Fibroblast of gingiva (primary cell): ENCODE measurements at regions not wholly inside any gene's neighbourhood (a gene's known extent, or its start where the extent isn't known, plus 50 kb on each side); places are given as distances from the start of the nearest gene placed in this dataset.
"Not testable (repeated sequence)": the region's sequence is repeated elsewhere in the genome, so short reads cannot be mapped to it uniquely, and the experiment has no call there.

Source experiments
- DNase-seq: peaks from one replicate; pipeline ENCODE4 v3.0.0-alpha.2; 2011; ENCODE audit warnings: low read depth

- no peak for DNase-seq
These were observed 52.2 kb downstream of the ACTL7B start for GRCh38 chr9:108803428-108804065.

GRCh38 chr9:108802967-108803366, 52.8 kb downstream of the ACTL7B start:
- no peak for DNase-seq

- no peak for DNase-seq
These were observed 53.8 kb downstream of the ACTL7B start for GRCh38 chr9:108801949-108802348.

GRCh38 chr9:108800632-108801099, 55.1 kb downstream of the ACTL7B start:
- DNase-seq: no peak

- DNase-seq: no peak
These were observed 62.2 kb downstream of the ACTL7B start for GRCh38 chr9:108793573-108793972.

- DNase-seq: no peak
These were observed 66.0 kb downstream of the ACTL7B start for GRCh38 chr9:108789742-108790141.

- no peak for DNase-seq
These were observed 68.1 kb downstream of the ACTL7B start for GRCh38 chr9:108787690-108788048.

- DNase-seq: peak; percentile 32
These were observed 68.7 kb downstream of the ACTL7B start for GRCh38 chr9:108786901-108787689.

GRCh38 chr9:108786322-108786721, 69.5 kb downstream of the ACTL7B start:
- DNase-seq: no peak

GRCh38 chr9:108784998-108785397, 70.8 kb downstream of the ACTL7B start:
- peak; percentile 83 for DNase-seq

- no peak for DNase-seq
These were observed 71.9 kb downstream of the ACTL7B start for GRCh38 chr9:108783731-108784495.

GRCh38 chr9:108783326-108783725, 72.5 kb downstream of the ACTL7B start:
- no peak for DNase-seq

GRCh38 chr9:108780942-108781734, 74.6 kb downstream of the ACTL7B start:
- DNase-seq: no peak

GRCh38 chr9:108779551-108780325, 76.0 kb downstream of the ACTL7B start:
- DNase-seq: no peak

- no peak for DNase-seq
These were observed 78.7 kb downstream of the ACTL7B start for GRCh38 chr9:108776920-108777639.

- DNase-seq: no peak
These were observed 79.9 kb downstream of the ACTL7B start for GRCh38 chr9:108775901-108776306.

GRCh38 chr9:108774088-108774487, 81.7 kb downstream of the ACTL7B start:
- not testable (repeated sequence) for DNase-seq

- DNase-seq: no peak
These were observed 83.4 kb downstream of the ACTL7B start for GRCh38 chr9:108772301-108772894.

GRCh38 chr9:108768744-108769143, 87.0 kb downstream of the ACTL7B start:
- DNase-seq: no peak

GRCh38 chr9:108766626-108767161, 89.1 kb downstream of the ACTL7B start:
- no peak for DNase-seq
